Activated CD4-positive, alpha-beta T cell treated with anti-CD3 and anti-CD28 coated beads, Interleukin-2, amount 50 U/mL, for 24 hours (primary cell): ENCODE measurements at regions not wholly inside any gene's neighbourhood (a gene's known extent, or its start where the extent isn't known, plus 50 kb on each side); places are given as distances from the start of the nearest gene placed in this dataset.

ENCODE experiments used
- DNase-seq, 2 donors: peaks; one replicate each; pipeline ENCODE4 v3.0.0-alpha.2; 2020; ENCODE audit warnings: low read depth in 1 of 2, low spot score in 1 of 2

DNA sequence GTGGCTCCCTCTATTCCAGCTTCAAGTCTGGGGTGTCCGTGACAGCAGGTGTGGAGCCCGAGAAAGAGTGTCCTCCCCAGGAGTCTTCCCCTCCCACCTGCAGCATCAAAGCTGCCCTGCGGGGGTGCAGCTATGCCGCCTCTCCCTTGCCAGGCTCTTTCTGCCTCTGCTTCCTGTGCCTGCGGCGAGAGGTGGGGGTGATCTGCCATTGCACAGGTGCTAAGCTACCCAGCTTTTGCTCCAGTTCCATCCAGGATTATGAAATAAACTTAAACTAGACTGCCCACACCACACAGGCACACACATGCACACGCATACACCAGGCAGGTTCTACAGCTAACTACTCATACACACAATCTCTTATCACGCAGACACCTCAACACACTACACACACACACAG, 104.7 kb upstream of the CLDN10 start:
- DNase-seq, result no peak

DNA sequence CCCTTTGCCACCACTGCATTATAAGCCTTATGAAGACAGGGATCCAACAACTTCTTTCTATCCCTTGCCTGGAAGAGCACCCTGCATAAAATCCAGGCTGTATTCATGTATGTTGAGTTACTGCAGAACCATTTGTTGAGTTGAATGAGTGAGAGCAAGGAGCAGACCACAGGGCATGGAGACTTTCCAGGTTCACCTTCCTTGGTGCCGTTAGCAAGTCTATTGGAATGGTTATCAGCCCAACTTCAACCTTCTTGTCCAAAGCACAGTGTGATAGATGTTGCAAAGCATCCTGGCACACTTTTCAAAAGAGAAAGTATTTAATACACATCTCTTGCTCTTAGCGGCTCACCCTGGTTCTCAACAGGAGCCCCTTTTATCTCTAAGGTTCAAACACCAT, 100.9 kb upstream of the CLDN10 start:
- no peak for DNase-seq

DNA sequence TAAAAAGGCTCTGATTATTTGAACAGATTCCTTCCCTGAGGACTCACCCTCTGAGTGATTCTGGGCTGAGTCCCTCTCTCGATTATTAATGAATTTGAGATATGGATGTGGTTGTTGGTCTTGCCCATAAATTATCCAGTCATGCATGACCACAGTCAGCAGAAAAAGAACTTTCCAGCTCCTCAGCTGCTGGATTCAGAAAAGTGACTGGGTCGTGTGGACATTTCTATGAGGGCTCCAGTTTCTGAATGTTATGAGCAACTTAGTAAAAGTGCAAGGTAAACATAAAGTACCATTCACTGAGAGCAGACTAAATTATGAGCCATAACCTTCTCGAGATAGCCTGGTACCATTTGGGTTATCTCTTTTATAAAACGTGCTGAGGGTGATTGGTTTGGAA, 100.1 kb upstream of the CLDN10 start:
- DNase-seq, result no peak

DNA sequence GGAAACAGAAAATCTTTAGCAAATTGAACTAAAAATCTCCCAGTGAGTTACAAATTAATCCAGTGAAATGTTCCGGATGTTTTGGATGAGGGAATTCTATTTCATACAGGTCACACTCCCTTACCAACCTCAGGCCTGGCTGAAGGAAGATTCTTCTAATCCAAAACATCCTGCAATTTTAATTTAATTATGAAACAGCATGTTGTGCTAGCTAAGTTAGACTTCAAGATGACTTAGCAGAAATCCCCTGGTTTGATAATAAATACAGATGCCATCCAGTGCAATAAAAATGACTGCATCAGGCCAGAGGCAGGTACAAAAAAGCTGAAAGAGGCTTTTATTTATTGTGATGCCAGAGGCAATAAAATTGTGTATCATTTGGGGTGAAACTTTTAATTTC, 96.7 kb upstream of the CLDN10 start:
- DNase-seq, result no peak

DNA sequence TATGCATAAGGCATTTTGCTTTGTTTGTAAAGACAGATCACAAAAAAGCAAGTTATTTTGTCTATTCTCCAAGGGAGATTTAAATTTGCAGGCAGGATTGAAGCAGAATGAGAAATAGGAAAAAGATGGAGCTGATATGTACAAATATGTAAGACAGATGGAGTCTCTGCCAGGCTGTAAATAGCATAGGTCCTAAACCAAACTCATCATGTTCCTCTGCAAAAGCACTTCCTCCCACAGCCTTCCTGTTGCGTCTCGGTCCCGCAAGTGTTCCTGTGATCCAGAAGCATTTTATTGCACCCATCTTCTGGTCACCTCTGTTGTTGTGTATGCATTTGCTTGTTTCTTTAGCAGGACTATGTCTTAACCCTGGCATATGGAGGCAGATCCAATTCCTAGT, 95.7 kb upstream of the CLDN10 start:
- no peak for DNase-seq

DNA sequence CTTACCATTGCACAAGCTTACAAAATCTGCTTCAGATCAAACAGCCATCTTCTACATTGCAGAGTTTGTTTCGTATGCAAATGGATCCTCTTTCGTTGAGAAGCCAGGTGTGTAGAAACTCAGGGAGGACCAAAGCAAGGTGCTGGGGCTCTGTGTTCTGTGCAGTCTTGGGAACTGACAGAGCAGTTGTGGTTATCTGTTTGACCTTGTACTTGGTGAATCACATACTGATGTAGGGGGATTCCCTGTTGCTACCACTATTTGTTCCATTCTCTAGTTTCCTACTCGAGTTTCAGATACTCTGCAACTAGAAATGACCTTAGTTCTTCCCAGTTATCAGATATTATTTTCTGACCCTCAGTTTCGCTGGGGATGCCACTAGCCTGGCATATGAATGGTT, 95.2 kb upstream of the CLDN10 start:
- no peak for DNase-seq

DNA sequence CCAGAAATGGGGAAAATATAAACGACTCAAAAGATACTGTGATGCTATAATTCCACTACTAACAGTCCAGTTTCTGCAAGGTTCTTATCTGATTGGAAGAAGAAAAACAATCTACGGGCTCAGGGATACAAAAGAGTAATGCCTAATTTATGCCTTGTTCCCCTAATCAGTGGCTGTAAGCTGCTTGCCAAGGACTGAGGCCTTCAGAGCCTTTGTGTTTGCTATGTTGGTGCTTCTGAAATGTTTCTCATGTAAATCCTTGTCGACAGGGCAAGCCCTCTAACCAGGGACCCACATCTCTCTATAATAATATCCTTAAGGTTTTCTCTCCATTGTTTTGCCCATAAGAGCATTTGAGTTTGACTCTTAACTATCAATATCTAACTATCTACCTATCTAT, 89.7 kb upstream of the CLDN10 start:
- no peak for DNase-seq

DNA sequence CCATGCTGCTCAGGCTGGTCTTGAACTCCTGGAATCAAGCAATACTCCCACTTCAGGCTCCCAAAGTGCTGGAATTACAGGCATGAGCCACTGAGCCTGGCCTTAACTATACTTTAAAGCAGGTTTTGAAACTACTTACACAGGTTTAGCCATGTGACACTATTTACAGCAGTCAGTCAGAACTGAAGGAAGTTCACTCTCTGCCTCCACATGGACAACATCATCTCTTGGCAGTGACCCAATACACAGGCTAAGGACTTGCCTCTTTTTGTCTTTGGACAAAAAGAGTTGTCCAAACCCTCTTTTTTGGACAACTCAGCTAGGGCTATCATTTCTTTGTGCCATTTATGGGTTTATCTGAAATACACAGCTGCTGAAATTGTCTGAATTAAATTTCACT, 89.0 kb upstream of the CLDN10 start:
- DNase-seq, result no peak

DNA sequence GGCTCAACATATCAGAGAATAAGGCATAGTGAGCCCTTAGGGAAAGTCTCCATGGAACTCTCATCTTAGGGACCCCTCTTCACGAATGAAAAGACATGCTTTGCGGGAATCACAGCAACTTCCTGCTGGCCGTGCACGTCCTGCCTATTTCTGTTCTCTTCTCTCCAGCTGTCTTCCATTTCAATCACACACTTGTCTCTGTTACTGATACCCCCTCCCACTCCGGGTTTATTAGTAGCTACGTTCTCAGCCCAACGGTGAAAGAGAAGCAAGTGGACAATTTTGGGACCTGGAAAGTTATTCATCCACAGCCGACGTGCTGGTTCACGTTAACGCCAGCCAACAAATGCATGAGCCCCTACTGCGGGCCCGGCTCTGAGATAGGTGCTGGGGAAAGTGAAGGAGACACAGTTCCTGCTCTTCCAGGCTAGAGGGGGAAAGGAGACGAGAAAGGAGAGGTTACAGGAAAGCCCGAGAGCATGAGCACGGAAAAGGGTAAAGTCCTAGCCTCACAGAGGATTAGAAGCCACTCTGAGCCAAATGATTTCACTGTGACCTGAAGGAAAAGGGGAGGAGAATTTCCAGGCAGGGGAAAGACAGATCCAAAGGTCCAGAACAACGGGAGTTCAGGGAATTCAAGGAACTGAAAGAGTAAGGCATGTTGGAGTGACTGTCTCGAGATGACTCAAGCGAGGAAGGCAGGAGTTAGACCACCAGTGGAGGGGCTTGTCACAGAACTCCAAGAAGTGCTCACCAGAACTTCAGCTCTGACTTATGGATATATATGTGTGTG, 81.8 kb upstream of the CLDN10 start:
- no peak for DNase-seq

DNA sequence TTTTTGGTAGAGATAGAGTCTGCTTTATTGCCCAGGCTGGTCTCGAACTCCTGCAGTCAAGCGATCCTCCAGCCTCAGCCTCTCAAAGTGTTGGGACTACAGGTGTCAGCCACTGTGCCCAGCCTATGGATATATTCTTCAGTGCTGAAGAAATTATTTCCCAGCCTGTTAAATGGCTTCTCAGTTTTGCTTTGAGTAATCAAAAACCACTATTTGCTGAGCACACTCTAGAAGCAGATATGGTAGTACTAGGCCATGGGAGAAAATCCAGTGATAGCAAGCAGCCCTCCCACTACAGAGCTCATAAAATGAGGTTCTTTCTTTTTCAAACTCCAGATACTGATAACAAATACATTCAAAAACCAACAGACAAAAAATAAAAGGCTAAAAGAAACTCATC, 80.6 kb upstream of the CLDN10 start:
- no peak for DNase-seq

DNA sequence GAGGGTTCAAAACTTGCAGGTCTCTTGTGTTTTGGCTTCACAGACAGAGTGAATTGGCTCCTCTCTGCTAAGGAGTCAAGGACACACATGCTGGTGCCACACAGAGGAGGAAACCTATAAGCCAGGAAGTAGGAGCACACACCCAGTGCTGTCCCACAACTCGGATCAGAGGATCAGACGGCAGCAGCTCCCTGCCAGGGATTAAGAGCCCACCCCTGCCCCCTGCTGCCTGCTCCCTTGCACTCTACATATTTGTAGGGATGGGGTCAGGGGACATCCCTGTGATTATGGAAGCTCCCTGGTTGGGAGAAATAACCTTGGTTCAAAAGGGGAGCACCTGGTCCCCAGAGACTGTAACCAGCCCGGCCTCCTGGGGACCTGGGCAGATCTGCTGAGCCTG, 77.5 kb upstream of the CLDN10 start:
- no peak for DNase-seq

DNA sequence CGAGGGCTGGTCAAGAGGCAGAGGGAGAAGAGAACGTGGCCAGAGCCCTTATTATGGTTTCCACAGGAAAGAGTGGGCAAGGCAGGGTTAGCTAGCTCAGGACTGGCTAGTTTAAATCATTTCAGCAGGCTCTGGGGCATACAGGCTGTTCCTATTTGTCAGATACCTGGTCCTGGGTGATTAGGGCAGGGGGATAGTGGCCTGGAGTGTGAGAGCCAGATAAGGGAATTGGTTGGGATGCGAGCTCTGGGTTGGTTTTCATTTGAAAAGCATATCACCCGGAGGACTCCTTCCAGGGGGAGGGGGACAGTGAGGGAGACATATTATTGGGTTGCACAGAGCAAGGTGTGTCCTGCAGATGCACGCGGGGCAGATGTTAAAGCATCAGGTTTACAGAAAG, 75.3 kb upstream of the CLDN10 start:
- no peak for DNase-seq

DNA sequence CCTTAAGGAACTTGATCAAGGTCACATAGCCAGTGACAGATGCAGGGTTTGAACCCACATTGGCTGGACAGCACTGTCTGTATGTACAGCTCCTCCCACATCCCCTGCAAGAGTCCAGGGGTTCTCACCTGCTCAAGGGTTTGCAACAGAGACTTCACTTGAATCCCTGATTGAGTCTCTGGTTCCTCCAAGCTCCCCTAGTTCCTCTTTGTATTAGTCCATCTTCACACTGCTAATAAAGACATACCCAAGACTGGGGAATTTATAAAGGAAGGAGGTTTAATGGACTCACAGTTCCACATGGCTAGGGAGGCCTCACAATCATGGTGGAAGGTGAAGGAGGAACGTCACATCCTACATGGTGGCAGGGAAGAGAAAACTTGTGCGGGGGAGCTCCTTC, 72.8 kb upstream of the CLDN10 start:
- no peak for DNase-seq

DNA sequence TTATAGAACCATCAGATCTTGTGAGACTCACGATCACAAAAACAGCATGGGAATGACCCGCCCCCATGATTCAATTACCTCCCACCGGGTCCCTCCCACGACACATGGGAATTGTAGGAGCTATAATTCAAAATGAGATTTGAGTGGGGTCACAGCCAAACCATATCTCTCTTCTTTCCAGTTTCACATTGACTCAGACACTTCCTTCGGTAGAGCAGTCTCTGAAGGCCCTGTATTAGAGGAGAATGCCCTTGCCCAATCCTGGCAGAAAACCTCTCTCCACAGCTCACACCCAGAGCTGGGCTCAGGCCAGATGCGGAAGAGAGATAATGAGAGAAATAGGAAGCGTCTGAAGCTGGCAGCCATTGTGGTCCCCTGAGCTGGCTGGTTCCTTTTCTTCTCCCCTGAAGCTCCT, 72.4 kb upstream of the CLDN10 start:
- no peak for DNase-seq

DNA sequence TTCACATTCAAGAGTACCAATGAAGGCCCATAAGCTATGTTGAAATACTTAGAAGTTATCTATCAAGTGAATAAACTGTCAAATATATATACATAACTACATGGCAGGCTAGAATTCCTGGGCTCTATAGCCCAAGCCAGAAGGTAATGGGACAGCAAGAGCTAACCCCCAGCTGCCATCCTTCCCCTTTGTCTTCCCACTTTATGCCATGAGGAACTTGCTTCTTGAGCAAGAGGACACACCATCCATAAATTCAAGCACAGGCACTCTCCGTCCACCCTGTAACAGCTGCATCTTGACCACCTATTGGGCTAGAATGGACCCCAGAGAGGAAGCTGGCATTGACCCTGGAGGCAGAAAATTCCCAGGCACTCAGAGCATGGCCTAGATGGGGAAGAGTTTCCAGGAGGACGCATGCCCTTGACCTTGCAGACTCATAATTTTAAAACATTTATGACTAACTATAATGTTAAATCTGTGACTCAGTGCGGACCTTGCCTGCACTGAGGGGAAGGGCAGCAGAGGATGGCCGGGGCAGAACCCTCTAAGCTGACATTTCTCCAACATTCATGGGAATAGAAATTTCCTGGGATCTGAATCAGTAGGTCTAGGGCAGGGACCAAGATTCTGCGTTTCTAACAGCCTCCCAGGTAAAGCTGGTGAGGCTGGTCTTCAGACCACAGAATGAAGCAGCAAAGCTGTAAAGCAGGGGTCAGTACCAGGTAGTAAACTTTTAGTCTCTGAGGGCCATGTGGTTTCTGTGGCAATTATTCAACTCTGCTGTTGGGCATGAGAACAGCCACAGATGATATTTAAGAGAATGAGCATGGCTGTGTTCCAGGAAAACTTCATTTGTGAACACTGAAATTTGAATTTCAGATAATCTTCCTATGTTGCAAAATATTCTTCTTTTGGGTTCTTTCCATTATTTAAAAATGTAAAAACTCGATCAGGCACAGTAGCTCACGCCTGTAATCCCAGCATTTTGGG, 71.4 kb upstream of the CLDN10 start:
- no peak for DNase-seq

DNA sequence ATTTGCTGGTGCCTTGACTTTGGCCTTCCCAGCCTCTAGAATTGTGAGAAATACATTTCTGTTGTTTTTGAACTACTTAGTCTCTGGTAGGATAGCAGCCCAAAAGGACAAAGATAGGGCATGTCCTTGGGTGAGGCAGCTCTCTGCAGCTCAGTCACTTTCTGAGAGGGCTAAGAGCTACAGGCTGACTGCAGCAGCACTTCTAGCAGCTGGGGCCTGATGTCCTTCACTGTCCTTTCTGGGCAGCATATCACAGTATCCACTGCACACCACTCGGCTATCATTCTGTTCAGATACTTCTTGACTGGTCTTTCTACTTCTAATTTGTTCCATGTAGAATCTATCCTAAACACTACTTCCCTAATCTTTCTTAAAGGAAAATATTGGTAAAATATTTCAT, 68.5 kb upstream of the CLDN10 start:
- no peak for DNase-seq

DNA sequence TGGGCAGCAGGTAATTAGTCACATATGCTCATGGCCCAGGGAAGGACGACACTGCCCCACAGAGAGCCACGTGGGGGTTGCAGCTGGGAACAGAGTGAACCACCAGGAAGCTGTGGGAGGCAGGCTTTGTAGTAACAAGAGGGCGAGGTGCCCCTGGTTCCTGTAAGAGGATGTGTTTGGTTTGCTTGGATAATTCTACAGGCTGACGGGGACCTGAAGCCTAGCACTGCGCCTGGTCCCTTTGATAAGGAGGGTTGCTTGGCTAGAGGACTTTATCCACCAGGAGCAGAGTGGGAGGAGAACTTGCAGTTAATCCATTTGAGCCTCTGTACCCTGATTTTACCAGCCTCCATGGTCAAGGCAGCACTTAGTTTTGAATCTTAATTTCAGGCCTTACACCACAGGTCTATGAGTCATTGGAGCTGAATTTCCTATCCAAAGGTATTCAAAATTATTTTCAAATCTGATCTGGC, 67.4 kb upstream of the CLDN10 start:
- no peak for DNase-seq

DNA sequence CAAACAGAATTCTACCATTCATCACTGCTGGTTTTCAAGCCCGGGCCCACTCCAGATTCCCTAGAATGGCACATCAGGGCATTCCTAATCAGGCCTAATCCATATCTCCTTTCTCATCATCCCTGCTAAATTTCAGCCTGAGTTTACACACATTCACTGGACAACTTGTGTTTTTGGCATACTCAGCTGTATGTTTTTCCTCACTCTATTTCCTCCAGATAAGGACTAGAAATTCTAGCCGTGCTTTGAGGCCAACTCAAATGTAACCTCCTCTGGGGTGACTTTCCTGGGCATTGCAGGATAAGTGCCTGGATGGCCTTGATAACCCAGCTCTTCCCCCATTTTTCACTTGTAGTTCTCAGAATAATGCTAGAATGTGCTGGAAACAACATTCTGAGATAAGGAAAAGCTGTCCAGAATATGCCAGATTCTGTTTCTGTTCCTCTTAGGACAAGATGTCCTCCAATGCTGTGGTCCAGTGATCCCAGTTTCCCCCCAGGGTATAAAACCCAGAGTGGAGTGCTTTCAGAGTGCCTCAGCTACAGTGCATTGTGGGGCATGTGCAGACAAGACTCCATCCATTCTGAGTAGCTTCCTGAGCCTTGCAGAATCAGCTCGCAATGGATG, 66.9 kb upstream of the CLDN10 start:
- no peak for DNase-seq

DNA sequence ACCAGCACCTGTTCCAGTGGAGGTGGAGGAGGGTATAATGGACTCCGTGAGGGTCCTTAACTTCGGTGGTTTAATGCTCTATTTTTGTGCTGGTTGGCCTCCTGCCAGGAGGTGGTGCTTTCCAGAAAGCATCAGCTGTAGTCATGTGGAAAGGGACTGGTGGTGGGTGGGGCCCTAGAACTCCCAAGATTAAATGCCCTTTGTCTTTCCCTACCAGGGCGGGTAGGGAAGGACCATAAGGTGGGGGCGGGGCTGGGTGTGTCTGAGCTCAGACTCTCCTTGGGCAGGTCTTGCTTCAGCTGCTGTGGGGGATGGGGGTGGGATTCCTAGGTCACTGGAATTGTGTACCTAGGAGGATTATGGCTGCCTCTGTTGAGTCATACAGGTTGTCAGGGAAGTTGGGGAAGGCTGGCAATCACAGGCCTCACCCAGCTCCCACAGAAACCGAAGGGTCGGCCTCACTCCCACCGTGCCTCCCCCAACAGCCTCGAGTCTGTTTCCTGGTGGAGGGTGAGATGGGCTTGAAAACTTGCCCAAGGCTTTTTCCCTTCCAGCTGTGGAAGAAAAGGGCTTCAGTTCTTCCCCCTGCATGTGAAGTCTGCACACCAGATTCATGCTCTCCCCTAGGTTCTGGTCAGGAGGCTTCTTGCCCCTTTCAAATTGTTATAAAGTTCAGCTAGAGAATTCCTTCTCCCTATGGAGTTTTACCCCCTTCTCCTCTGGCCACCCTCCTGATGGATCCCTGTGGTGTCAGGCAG, 60.3 kb upstream of the CLDN10 start:
- no peak for DNase-seq

DNA sequence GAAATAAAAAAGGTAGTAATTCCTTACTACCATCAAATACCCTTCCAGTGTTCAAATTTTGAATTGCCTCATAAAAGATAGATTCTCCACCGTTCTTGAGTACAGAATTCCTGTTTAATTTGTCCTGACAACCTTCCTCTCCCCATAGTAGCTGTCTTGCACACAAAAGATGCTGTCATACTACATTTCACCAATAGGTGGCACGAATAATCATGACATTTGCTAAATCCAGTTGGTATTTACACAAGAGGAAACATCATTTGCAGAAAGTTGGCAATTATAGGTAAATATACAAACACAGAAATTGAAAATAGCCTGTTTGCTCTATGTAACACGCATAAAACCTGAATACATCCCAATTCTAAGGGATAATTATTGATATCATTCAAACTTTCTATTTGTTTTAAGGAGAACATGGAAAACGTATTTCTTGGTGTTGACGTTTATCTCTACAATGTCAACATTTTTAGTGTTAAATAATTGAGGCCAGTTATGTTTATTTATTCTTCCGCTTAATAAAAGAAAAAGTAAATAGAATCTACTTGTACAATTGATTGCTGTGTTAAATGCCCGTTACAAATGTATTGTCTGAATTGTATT, 58.3 kb upstream of the CLDN10 start:
- DNase-seq, result peak in 1 of 2 donors; percentile 8

DNA sequence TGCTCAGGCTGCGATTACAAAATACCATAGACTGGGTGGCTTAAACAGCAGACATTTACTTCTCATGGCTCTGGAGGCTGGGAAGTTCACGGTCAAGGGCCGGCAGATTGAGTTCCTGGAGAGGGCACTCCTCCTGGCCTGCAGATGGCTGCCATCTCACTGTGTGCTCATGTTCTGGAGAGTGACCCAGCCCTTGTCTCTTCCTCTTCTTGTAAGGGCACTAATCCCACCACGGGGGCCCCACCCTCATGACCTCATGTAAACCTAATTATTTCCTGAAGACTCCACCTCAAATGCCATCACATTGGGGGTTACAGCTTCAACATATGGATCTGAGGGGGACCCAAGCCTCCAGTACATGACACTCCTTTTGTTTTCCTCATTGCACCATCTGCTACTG, 56.0 kb upstream of the CLDN10 start:
- no peak for DNase-seq
